Endothelial cell of umbilical vein (primary cell): ENCODE measurements at regions not wholly inside any gene's neighbourhood (a gene's known extent, or its start where the extent isn't known, plus 50 kb on each side); places are given as distances from the start of the nearest gene placed in this dataset.

Experiments
- BruUV-seq: library from RNA; stranded (reverse); fragments of 400-500 nt; replicated peaks from 2 replicates; lab custom pipeline; 2021; lab: Mats Ljungman, UMichigan
- CTCF ChIA-PET: fragments of 300-600, 350-600 bp; sonication (Branson Sonifier 250); formaldehyde crosslinking; loops from one replicate; lab custom pipeline; 2021; ENCODE audit warnings: antibody characterized with exemption, inconsistent platforms; lab: Charles Lee
- POLR2A ChIA-PET: fragments of 300-600, 350-600 bp; sonication (Branson Sonifier 250); formaldehyde crosslinking; loops from one replicate; lab custom pipeline; 2021; ENCODE audit warnings: antibody characterized with exemption, inconsistent platforms; lab: Charles Lee
- DNase-seq: peaks from one replicate; pipeline ENCODE4 v3.0.0-alpha.2; 2011; ENCODE audit warnings: low read depth, low spot score
- FAIRE-seq: peaks from 2 replicates; lab custom pipeline; 2011; peaks lifted over from hg19 to GRCh38; lab: Jason Lieb, UNC
- H2AFZ ChIP-seq: 2 replicates; pipeline ENCODE4 v1.6.0; 2012; ENCODE audit warnings: low read depth, low read length, control low read depth, inconsistent platforms
- H3K27ac ChIP-seq: 2 replicates; pipeline ENCODE4 v1.5.1; 2011; ENCODE audit warnings: low read depth, mild to moderate bottlenecking, control low read depth, low read length, moderate library complexity; ENCODE audit not compliant: insufficient read depth
- H3K27me3 ChIP-seq, 2 experiments: 2 replicates each; pipeline versions ENCODE4 v1.6.0 to v1.6.1; 2011; ENCODE audit warnings: low read length in 2 of 2, mixed read lengths in 1 of 2; ENCODE audit not compliant: control insufficient read depth in 2 of 2, insufficient read depth in 2 of 2
- H3K36me3 ChIP-seq, 2 experiments: 2 replicates in 1 of 2; 3 replicates in 1 of 2; pipeline ENCODE4 v1.5.1; 2011; ENCODE audit warnings: low read length in 2 of 2, mild to moderate bottlenecking in 1 of 2, moderate library complexity in 1 of 2; ENCODE audit not compliant: control insufficient read depth in 2 of 2, insufficient read depth in 2 of 2; ENCODE audit errors: extremely low read depth in 1 of 2
- H3K4me1 ChIP-seq: 3 replicates; pipeline ENCODE4 v1.5.1; 2011; ENCODE audit warnings: mild to moderate bottlenecking, low read length; ENCODE audit not compliant: control insufficient read depth, insufficient read depth; ENCODE audit errors: extremely low read depth
- H3K4me2 ChIP-seq: 2 replicates; pipeline ENCODE4 v1.6.1; 2011; ENCODE audit warnings: low read length, control low read depth, mixed read lengths; ENCODE audit not compliant: insufficient read depth
- H3K4me3 ChIP-seq, 3 experiments: fragments of 200-600 bp in 1 of 3; sonication (generic), shearing (Covaris generic) in 1 of 3; replicated peaks in 1 of 3; 2 replicates each; pipeline ENCODE4 v1.5.1; 2011 to 2016; ENCODE audit warnings: control low read depth in 3 of 3, low read length in 3 of 3, mild to moderate bottlenecking in 2 of 3, inconsistent platforms in 1 of 3, low read depth in 1 of 3, moderate library complexity in 1 of 3; ENCODE audit not compliant: insufficient read depth in 1 of 3
- H3K79me2 ChIP-seq: 2 replicates; pipeline ENCODE4 v1.6.0; 2012; ENCODE audit warnings: low read length, inconsistent platforms; ENCODE audit not compliant: control insufficient read depth, insufficient read depth
- H3K9ac ChIP-seq: replicated peaks from 2 replicates; pipeline ENCODE3; 2011; ENCODE audit warnings: low read length, control low read depth; ENCODE audit not compliant: insufficient read depth; ENCODE audit errors: extremely low read depth
- H3K9me1 ChIP-seq: replicated peaks from 3 replicates; pipeline ENCODE4 v1.6.0; 2011; ENCODE audit warnings: mild to moderate bottlenecking, low read length; ENCODE audit not compliant: control insufficient read depth, insufficient read depth; ENCODE audit errors: extremely low read depth
- H3K9me3 ChIP-seq: replicated peaks from 2 replicates; pipeline ENCODE4 v1.5.1; 2012; ENCODE audit warnings: low read length, inconsistent platforms; ENCODE audit not compliant: control insufficient read depth, insufficient read depth
- H4K20me1 ChIP-seq: replicated peaks from 2 replicates; pipeline ENCODE3; 2011; ENCODE audit warnings: mild to moderate bottlenecking, low read length; ENCODE audit not compliant: control insufficient read depth, insufficient read depth; ENCODE audit errors: extremely low read depth
- CTCF ChIP-seq, 2 donors: IDR thresholded peaks; 1 replicate in 1 of 2; 2 replicates in 1 of 2; pipeline ENCODE4 v1.5.1; 2011; ENCODE audit warnings: low read length in 2 of 2, mild to moderate bottlenecking in 2 of 2, moderate library complexity in 2 of 2, control low read depth in 1 of 2, inconsistent platforms in 1 of 2, low read depth in 1 of 2; ENCODE audit not compliant: insufficient read depth in 1 of 2; ENCODE audit errors: extremely low read depth in 1 of 2
- EZH2 ChIP-seq: IDR thresholded peaks from 2 replicates; pipeline ENCODE4 v1.6.1; 2012; ENCODE audit warnings: borderline replicate concordance, low read depth, mild to moderate bottlenecking, moderate library complexity, low read length, inconsistent platforms; ENCODE audit not compliant: severe bottlenecking
- FOS ChIP-seq: IDR thresholded peaks from 2 replicates; pipeline ENCODE4 v1.6.1; 2011; ENCODE audit warnings: mild to moderate bottlenecking, low read length, moderate library complexity, borderline replicate concordance; ENCODE audit not compliant: insufficient read depth
- GATA2 ChIP-seq: IDR thresholded peaks from 2 replicates; pipeline ENCODE4 v1.7.0; 2011; ENCODE audit warnings: low read depth, mild to moderate bottlenecking, moderate library complexity, mixed read lengths, low read length; ENCODE audit not compliant: insufficient read length, insufficient read depth
- JUN ChIP-seq: IDR thresholded peaks from 2 replicates; pipeline ENCODE4 v1.6.1; 2011; ENCODE audit warnings: borderline replicate concordance, low read depth; ENCODE audit not compliant: insufficient read length, insufficient read depth
- MAX ChIP-seq: IDR thresholded peaks from 2 replicates; pipeline ENCODE4 v1.6.1; 2011; ENCODE audit not compliant: insufficient read depth, insufficient read length
- MYC ChIP-seq: IDR thresholded peaks from one replicate; pipeline ENCODE4 v1.6.1; 2011; ENCODE audit warnings: mild to moderate bottlenecking, low read depth, low read length
- POLR2A ChIP-seq: IDR thresholded peaks from 2 replicates; pipeline ENCODE4 v1.6.1; 2012; ENCODE audit warnings: low read depth, mild to moderate bottlenecking, control low read depth, low read length
- POLR2AphosphoS5 ChIP-seq: IDR thresholded peaks from 2 replicates; pipeline ENCODE4 v1.6.1; 2012; ENCODE audit warnings: low read depth, mild to moderate bottlenecking, control low read depth, low read length, moderate library complexity; ENCODE audit not compliant: insufficient read depth
- dilution Hi-C: fragments of 300-500 bp; cut with MboI; formaldehyde crosslinking; loops from one replicate; pipeline ENCODE4 v1.15.0; 2019; ENCODE audit warnings: low sequenced_read_pairs; ENCODE audit not compliant: extremely low pct_ligation_motif_present
- intact Hi-C: fragments of 100-400 bp; cut with micrococcal nuclease; formaldehyde crosslinking; loops from one replicate; pipeline ENCODE4 v1.10.0; 2022

- Histone ChIP-seq H3K27ac (no peak overlapping the region), H3K4me2 (no peak overlapping the region), H3K9ac (no peak overlapping the region), H3K4me3 (no peak overlapping the region), H3K36me3 (no peaks in the 10 kb centered on the region), H3K9me1 (no peaks in the 10 kb centered on the region), H3K27me3 (no peaks in the 10 kb centered on the region), H3K4me1 (peaks cover 4% of the 10 kb centered on the region), H4K20me1 (no peaks in the 10 kb centered on the region), H3K9me3 (no peaks in the 10 kb centered on the region), H2AFZ (no peak overlapping the region), H3K79me2 (no peaks in the 10 kb centered on the region)
- dilution Hi-C loops (no loop called here), intact Hi-C loops (loop anchor here (5.0 kb wide), 2 partner anchors 211 to 729 kb away; no protein-coding TSS in a partner anchor)
- POLR2A ChIA-PET, result interaction anchor here (0.6 to 0.7 kb wide), 2 partner anchors 13 to 15 kb away, joined by 3 to 5 read pairs; no protein-coding TSS in a partner anchor
- TF ChIP-seq JUN (no peak), MYC (no peak), POLR2A (no peak), CTCF (IDR thresholded peaks at IDR 0.05; ENCODE audit: extremely low read depth in 1 of 2, insufficient read depth in 1 of 2, low read depth in 1 of 2, low read length in 2 of 2) (no peak), MAX (no peak), EZH2 (no peak), FOS (no peak), GATA2 (no peak), POLR2AphosphoS5 (no peak)
- CTCF ChIA-PET, result interaction anchor here (0.6 to 3.5 kb wide), 9 partner anchors 8 to 1614 kb away, joined by 3 to 45 read pairs (median 7); no protein-coding TSS in a partner anchor
- DNase-seq, result no peak
- no TSS peak for BruUV-seq
- no peak for FAIRE-seq
Measured at GRCh38 chr2:161061786-161062185, 98.4 kb upstream of the TANK start.
